CD4-positive, CD25-positive, alpha-beta regulatory T cell (primary cell): ENCODE measurements at regions not wholly inside any gene's neighbourhood (a gene's known extent, or its start where the extent isn't known, plus 50 kb on each side); places are given as distances from the start of the nearest gene placed in this dataset.

ENCODE experiments used
- ATAC-seq, 2 donors: fragments of 150-1000 bp; cut with Tn5 transposase; one replicate each; pipeline ENCODE4 v1.10.0; 2021; ENCODE audit warnings: low read depth in 2 of 2, moderate number of reproducible peaks in 2 of 2, moderate library complexity in 1 of 2
- DNase-seq, 3 donors: peaks; one replicate each; pipeline versions ENCODE4 v3.0.0 to v3.0.0-alpha.2; 2012 to 2022; ENCODE audit warnings: mixed read lengths in 1 of 3
- H3K27ac ChIP-seq: one replicate; pipeline ENCODE4 v1.7.0; 2013; ENCODE audit warnings: mild to moderate bottlenecking, low read length; ENCODE audit not compliant: insufficient read depth, poor library complexity, severe bottlenecking
- H3K27me3 ChIP-seq: one replicate; pipeline ENCODE4 v1.7.0; 2013; ENCODE audit warnings: low read length; ENCODE audit not compliant: control insufficient read depth, insufficient read depth
- H3K36me3 ChIP-seq: one replicate; pipeline ENCODE4 v1.7.0; 2013; ENCODE audit warnings: mild to moderate bottlenecking, low read length, moderate library complexity; ENCODE audit not compliant: control insufficient read depth, insufficient read depth
- H3K4me1 ChIP-seq: 2 replicates; pipeline ENCODE4 v1.7.0; 2013; ENCODE audit warnings: mild to moderate bottlenecking, low read length; ENCODE audit not compliant: insufficient read depth, control insufficient read depth, poor library complexity, severe bottlenecking
- H3K4me3 ChIP-seq: one replicate; pipeline ENCODE4 v1.7.0; 2013; ENCODE audit warnings: low read depth, mild to moderate bottlenecking, low read length, moderate library complexity
- H3K9me3 ChIP-seq, 2 experiments: 1 replicate in 1 of 2; 2 replicates in 1 of 2; pipeline ENCODE4 v1.7.0; 2013; ENCODE audit warnings: low read length in 2 of 2, mild to moderate bottlenecking in 1 of 2, moderate library complexity in 1 of 2; ENCODE audit not compliant: control insufficient read depth in 2 of 2
- H3K27ac Mint-ChIP-seq, 3 donors: one replicate each; pipeline ENCODE4 v1.8.0; 2020 to 2022; ENCODE audit warnings: mild to moderate bottlenecking in 3 of 3, mixed read lengths in 3 of 3, moderate library complexity in 2 of 3
- H3K27me3 Mint-ChIP-seq: one replicate; pipeline ENCODE4 v1.8.0; 2022; ENCODE audit warnings: mild to moderate bottlenecking, mixed read lengths
- H3K36me3 Mint-ChIP-seq: one replicate; pipeline ENCODE4 v1.8.0; 2020; ENCODE audit warnings: mixed read lengths
- H3K4me1 Mint-ChIP-seq, 4 donors: one replicate each; pipeline ENCODE4 v1.8.0; 2020 to 2022; ENCODE audit warnings: mixed read lengths in 4 of 4, mild to moderate bottlenecking in 1 of 4
- H3K4me3 Mint-ChIP-seq, 4 donors: one replicate each; pipeline ENCODE4 v1.8.0; 2020 to 2022; ENCODE audit warnings: mild to moderate bottlenecking in 4 of 4, mixed read lengths in 4 of 4, moderate library complexity in 3 of 4
- H3K9me3 Mint-ChIP-seq, 7 donors: one replicate each; pipeline ENCODE4 v1.8.0; 2020 to 2022; ENCODE audit warnings: mixed read lengths in 7 of 7, mild to moderate bottlenecking in 3 of 7, moderate library complexity in 2 of 7

GRCh38 chr6:124888581-124889371 is 73.5 kb upstream of the RNF217 start:
- no peak for DNase-seq
- no peaks in the 10 kb centered on the region for H3K9me3 ChIP-seq
- Mint-ChIP-seq H3K9me3 (peaks cover 0 to 10% (median 0%) of the 10 kb centered on the region in 7 donors), H3K4me3 (peak overlapping the region in 1 of 4 donors; percentile 1), H3K4me1 (peaks cover 0 to 8% (median 2%) of the 10 kb centered on the region in 4 donors), H3K27ac (peak overlapping the region in 2 of 3 donors; percentile 8 to 83), H3K36me3 (no peaks in the 10 kb centered on the region), H3K27me3 (no peaks in the 10 kb centered on the region)
- ATAC-seq, result no peak
- no peaks in the 10 kb centered on the region for H3K36me3 ChIP-seq
- no peaks in the 10 kb centered on the region for H3K27me3 ChIP-seq
- no peak overlapping the region for H3K27ac ChIP-seq
- H3K4me3 ChIP-seq, result no peak overlapping the region
- H3K4me1 ChIP-seq, result no peaks in the 10 kb centered on the region

- Mint-ChIP-seq H3K27ac (no peak overlapping the region), H3K36me3 (no peaks in the 10 kb centered on the region), H3K9me3 (peaks cover 0 to 12% (median 4%) of the 10 kb centered on the region in 7 donors), H3K4me3 (no peak overlapping the region), H3K27me3 (no peaks in the 10 kb centered on the region), H3K4me1 (no peaks in the 10 kb centered on the region)
- no peak for DNase-seq
- no peaks in the 10 kb centered on the region for H3K9me3 ChIP-seq
- H3K4me3 ChIP-seq, result no peak overlapping the region
- no peak for ATAC-seq
- H3K36me3 ChIP-seq, result no peaks in the 10 kb centered on the region
- H3K27ac ChIP-seq, result no peak overlapping the region
- H3K4me1 ChIP-seq, result no peaks in the 10 kb centered on the region
- no peaks in the 10 kb centered on the region for H3K27me3 ChIP-seq
These were observed 61.2 kb upstream of the RNF217 start for GRCh38 chr6:124901084-124901483.

GRCh38 chr6:124903797-124904196 is 58.4 kb upstream of the RNF217 start:
- ATAC-seq (no peak), DNase-seq (no peak)
- H3K9me3 Mint-ChIP-seq, result peaks cover 0 to 12% (median 4%) of the 10 kb centered on the region in 7 donors
- Histone ChIP-seq H3K4me1 (no peaks in the 10 kb centered on the region), H3K36me3 (no peaks in the 10 kb centered on the region), H3K9me3 (no peaks in the 10 kb centered on the region), H3K4me3 (no peak overlapping the region), H3K27ac (no peak overlapping the region), H3K27me3 (no peaks in the 10 kb centered on the region)
- H3K27me3 Mint-ChIP-seq, result no peaks in the 10 kb centered on the region
- H3K36me3 Mint-ChIP-seq, result no peaks in the 10 kb centered on the region
- H3K4me3 Mint-ChIP-seq, result no peak overlapping the region
- H3K27ac Mint-ChIP-seq, result no peak overlapping the region
- no peaks in the 10 kb centered on the region for H3K4me1 Mint-ChIP-seq

- Histone ChIP-seq H3K9me3 (no peaks in the 10 kb centered on the region), H3K4me3 (no peak overlapping the region), H3K27me3 (no peaks in the 10 kb centered on the region), H3K36me3 (no peaks in the 10 kb centered on the region), H3K27ac (no peak overlapping the region), H3K4me1 (no peaks in the 10 kb centered on the region)
- no peaks in the 10 kb centered on the region for H3K27me3 Mint-ChIP-seq
- no peaks in the 10 kb centered on the region for H3K4me1 Mint-ChIP-seq
- H3K9me3 Mint-ChIP-seq, result peaks cover 0 to 8% (median 3%) of the 10 kb centered on the region in 7 donors
- no peaks in the 10 kb centered on the region for H3K36me3 Mint-ChIP-seq
- no peak for DNase-seq
- H3K27ac Mint-ChIP-seq, result no peak overlapping the region
- H3K4me3 Mint-ChIP-seq, result no peak overlapping the region
- ATAC-seq, result no peak
These were observed 54.6 kb upstream of the RNF217 start for GRCh38 chr6:124907596-124907995.
